Hepatocyte (in vitro differentiated cells): ENCODE measurements at regions not wholly inside any gene's neighbourhood (a gene's known extent, or its start where the extent isn't known, plus 50 kb on each side); places are given as distances from the start of the nearest gene placed in this dataset.

ENCODE experiments used
- EZH2phosphoT487 ChIP-seq: fragments of 200-600 bp; sonication (generic); IDR thresholded peaks from one replicate; pipeline ENCODE4 v1.6.1; 2018; ENCODE audit warnings: antibody characterized with exemption, mild to moderate bottlenecking, low read depth, moderate library complexity; ENCODE audit not compliant: unreplicated experiment, severe bottlenecking
- TF ChIP-seq, protein P1 (sequence below): fragments of 200-600 bp; sonication (generic); IDR thresholded peaks from 2 replicates; pipeline ENCODE4 v1.5.1; 2016; ENCODE audit warnings: antibody characterized with exemption, mild to moderate bottlenecking; ENCODE audit not compliant: poor library complexity

DNA sequence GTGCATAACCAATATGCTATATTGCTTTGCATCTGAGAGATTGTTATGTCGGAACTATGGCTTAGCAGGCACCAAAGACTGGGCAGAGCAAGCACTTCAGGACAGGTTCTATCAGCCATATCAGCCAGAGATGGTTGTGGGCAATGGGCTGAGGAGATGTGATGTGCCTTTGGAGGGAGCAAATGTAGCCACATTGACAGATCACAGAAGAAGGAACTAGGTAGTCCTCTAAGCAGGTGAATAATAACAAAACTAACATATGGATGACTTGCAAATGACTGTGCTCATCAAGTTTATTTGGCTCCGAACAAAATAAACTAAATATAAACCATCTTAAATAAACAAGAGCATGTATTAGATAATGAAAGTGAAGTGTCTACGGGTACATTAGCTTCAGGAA, 291.7 kb downstream of the RMST start:
- TF ChIP-seq, protein P1, sequence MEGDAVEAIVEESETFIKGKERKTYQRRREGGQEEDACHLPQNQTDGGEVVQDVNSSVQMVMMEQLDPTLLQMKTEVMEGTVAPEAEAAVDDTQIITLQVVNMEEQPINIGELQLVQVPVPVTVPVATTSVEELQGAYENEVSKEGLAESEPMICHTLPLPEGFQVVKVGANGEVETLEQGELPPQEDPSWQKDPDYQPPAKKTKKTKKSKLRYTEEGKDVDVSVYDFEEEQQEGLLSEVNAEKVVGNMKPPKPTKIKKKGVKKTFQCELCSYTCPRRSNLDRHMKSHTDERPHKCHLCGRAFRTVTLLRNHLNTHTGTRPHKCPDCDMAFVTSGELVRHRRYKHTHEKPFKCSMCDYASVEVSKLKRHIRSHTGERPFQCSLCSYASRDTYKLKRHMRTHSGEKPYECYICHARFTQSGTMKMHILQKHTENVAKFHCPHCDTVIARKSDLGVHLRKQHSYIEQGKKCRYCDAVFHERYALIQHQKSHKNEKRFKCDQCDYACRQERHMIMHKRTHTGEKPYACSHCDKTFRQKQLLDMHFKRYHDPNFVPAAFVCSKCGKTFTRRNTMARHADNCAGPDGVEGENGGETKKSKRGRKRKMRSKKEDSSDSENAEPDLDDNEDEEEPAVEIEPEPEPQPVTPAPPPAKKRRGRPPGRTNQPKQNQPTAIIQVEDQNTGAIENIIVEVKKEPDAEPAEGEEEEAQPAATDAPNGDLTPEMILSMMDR, result no peak
- TF ChIP-seq EZH2phosphoT487, result no peak
